Stimulated activated CD4-positive, alpha-beta T cell treated with anti-CD3 and anti-CD28 coated beads, Interleukin-15, amount 100 ng/mL, for 24 hours (primary cell): ENCODE measurements at regions not wholly inside any gene's neighbourhood (a gene's known extent, or its start where the extent isn't known, plus 50 kb on each side); places are given as distances from the start of the nearest gene placed in this dataset.
A peak's percentile ranks its signal among the peaks of the same experiment; 100 is the strongest.

Experiments used
- DNase-seq: peaks from one replicate; pipeline ENCODE4 v3.0.0-alpha.2; 2020

GRCh38 chr14:56900726-56901125 lies 90.4 kb upstream of the OTX2 start:
- DNase-seq, result no peak

GRCh38 chr14:56899829-56900228 lies 89.5 kb upstream of the OTX2 start:
- no peak for DNase-seq

GRCh38 chr14:56896922-56897321 lies 86.6 kb upstream of the OTX2 start:
- no peak for DNase-seq

GRCh38 chr14:56896231-56896630 lies 86.0 kb upstream of the OTX2 start:
- DNase-seq, result no peak

GRCh38 chr14:56895154-56895553 lies 84.9 kb upstream of the OTX2 start:
- no peak for DNase-seq

- no peak for DNase-seq
Measured at GRCh38 chr14:56894591-56894991, 84.3 kb upstream of the OTX2 start.

- DNase-seq, result no peak
Measured at GRCh38 chr14:56892959-56893358, 82.7 kb upstream of the OTX2 start.

- no peak for DNase-seq
Measured at GRCh38 chr14:56891226-56891625, 80.9 kb upstream of the OTX2 start.

- DNase-seq, result no peak
Measured at GRCh38 chr14:56889705-56890104, 79.4 kb upstream of the OTX2 start.

- no peak for DNase-seq
Measured at GRCh38 chr14:56888274-56888673, 78.0 kb upstream of the OTX2 start.

GRCh38 chr14:56887216-56887615 lies 76.9 kb upstream of the OTX2 start:
- DNase-seq, result no peak

GRCh38 chr14:56886471-56887062 lies 76.3 kb upstream of the OTX2 start:
- no peak for DNase-seq

GRCh38 chr14:56885825-56886224 lies 75.5 kb upstream of the OTX2 start:
- DNase-seq, result no peak

GRCh38 chr14:56884617-56885016 lies 74.3 kb upstream of the OTX2 start:
- DNase-seq, result no peak

- DNase-seq, result no peak
Measured at GRCh38 chr14:56881181-56881580, 70.9 kb upstream of the OTX2 start.

GRCh38 chr14:56878766-56879165 lies 68.5 kb upstream of the OTX2 start:
- no peak for DNase-seq

- no peak for DNase-seq
Measured at GRCh38 chr14:56875104-56875675, 64.9 kb upstream of the OTX2 start.

GRCh38 chr14:56874375-56874774 lies 64.1 kb upstream of the OTX2 start:
- peak; percentile 3 for DNase-seq

- DNase-seq, result no peak
Measured at GRCh38 chr14:56870336-56870735, 60.1 kb upstream of the OTX2 start.

GRCh38 chr14:56868660-56869059 lies 58.4 kb upstream of the OTX2 start:
- no peak for DNase-seq

GRCh38 chr14:56862836-56863235 lies 52.6 kb upstream of the OTX2 start:
- no peak for DNase-seq

GRCh38 chr14:56860441-56860840 lies 50.2 kb upstream of the OTX2 start:
- no peak for DNase-seq
